GM12878 (cell line): ENCODE measurements at regions not wholly inside any gene's neighbourhood (a gene's known extent, or its start where the extent isn't known, plus 50 kb on each side); places are given as distances from the start of the nearest gene placed in this dataset.

Source experiments
- CHD4 ChIP-seq: fragments of 200-600 bp; sonication (generic); IDR thresholded peaks from 2 replicates; pipeline ENCODE4 v1.6.1; 2016; ENCODE audit warnings: mild to moderate bottlenecking
- NRF1 ChIP-seq: conservative IDR thresholded peaks from 2 replicates; pipeline ENCODE4 v1.6.1; 2011; ENCODE audit warnings: mild to moderate bottlenecking, low read depth, low read length, improper control_type of control experiment
- RAD21 ChIP-seq: IDR thresholded peaks from 2 replicates; pipeline ENCODE4 v1.6.1; 2011; ENCODE audit warnings: mild to moderate bottlenecking, low read depth, low read length, moderate library complexity; ENCODE audit not compliant: insufficient read depth
- SIN3A ChIP-seq: IDR thresholded peaks from 2 replicates; pipeline ENCODE4 v1.6.1; 2012; ENCODE audit warnings: low read depth, low read length, improper control_type of control experiment

DNA sequence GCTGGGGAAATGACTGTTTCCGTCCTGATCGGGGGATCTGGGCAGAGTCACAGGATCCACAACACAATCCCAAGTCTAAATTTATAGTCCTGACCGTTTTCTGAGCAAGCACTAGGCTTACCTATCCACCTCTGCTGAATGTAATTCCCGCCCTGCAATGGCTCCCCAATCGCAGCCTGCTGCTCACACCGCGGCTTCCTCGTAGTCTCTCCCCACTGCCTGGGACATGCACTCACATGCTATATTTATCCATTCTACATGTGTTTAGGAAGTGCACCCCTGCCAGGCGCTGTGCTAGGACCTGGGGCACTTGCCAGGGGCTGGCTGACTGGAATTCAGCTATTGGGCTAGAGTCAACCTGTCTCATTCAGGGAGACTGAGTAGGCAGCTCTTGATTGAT is 246.6 kb upstream of the CSF3R start:
- TF ChIP-seq NRF1 = no peak
- TF ChIP-seq RAD21 = no peak
- no peak for TF ChIP-seq CHD4
- no peak for TF ChIP-seq SIN3A
